NCI-H774 (cell line): ENCODE measurements at regions not wholly inside any gene's neighbourhood (a gene's known extent, or its start where the extent isn't known, plus 50 kb on each side); places are given as distances from the start of the nearest gene placed in this dataset.
"Not testable (repeated sequence)": the region's sequence is repeated elsewhere in the genome, so short reads cannot be mapped to it uniquely, and the experiment has no call there.

Source experiments
- DNase-seq: peaks from one replicate; lab custom pipeline; 2025; lab: John Stamatoyannopoulos, UW

- DNase-seq, result no peak
Observed at GRCh38 chr13:65697843-65698242, 1532.3 kb downstream of the PCDH9 start.

DNA sequence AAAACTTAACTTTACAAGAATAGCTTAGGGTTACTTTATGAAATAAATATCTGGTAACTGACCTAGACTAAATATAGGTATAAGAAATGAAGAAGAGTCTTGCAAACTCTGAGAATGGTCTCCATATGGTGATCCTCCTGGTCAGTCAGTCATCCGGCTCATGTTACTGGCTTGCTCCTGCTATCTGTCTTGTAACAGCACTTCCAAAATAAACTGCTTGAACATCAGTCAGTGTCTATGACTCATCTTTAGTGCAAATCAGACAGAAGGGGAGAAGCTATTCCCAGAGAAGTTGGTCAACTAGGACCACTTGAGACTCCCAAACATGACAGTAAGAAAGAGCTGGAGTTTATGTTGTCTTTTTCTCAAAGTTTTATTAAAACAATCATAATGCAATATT, 1550.9 kb downstream of the PCDH9 start:
- no peak for DNase-seq

DNA sequence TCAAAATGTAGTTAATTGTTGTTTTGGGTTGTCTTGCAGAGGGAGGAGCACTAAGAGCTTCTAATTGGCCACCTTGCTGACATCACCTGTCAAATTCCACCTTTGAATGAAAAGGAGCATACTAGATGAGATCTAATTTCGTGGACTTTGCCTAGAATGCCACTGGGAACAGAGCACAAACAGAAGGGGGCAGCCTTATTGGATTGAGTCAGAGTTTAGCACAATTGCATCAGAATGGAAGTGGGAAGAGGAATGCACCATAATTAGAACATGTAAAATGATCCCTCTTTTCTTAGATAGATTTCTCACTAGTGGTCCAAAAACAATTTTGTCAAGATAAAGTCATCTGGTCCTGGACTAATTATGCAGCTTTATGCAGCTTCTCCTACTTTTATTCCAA, 1552.2 kb downstream of the PCDH9 start:
- DNase-seq, result no peak

DNA sequence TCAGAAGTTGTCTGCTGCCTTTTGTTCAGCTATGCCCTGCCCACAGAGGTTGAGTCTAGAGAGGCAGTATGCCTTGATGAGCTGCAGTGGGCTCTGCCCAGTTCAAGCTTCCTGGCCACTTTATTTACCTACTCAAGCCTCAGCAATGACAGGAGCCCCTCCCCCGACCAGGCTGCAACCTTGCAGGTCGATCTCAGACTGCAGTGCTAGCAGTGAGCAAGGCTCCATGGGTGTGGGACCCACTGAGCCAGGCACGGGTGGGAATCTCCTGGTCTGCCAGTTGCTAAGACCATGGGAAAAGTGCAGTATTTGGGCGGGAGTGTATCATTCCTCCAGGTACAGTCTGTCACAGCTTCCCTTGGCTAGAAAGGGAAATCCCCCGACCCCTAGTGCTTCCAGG, 1554.8 kb downstream of the PCDH9 start:
- not testable (repeated sequence) for DNase-seq

- no peak for DNase-seq
Observed at GRCh38 chr13:65670014-65670625, 1560.0 kb downstream of the PCDH9 start.

DNA sequence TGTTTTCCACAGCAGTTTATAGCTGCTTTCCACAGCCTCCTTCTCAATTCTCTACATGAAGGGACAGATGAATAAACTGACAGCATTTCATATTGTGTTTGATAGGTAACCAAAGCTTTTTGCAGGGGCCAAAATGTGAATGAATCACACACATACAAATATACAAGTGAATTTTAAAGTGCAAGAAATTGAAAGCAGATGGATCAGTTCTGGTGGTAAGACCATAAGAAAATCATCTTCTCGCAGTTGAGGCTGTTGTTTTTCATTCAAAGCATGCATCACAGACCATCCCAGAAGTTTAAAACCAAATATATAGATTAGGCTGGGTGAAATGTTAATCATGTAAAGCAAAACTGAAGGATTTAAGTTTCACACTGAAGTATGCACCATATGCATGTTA, 1569.4 kb downstream of the PCDH9 start:
- no peak for DNase-seq

- no peak for DNase-seq
Observed at GRCh38 chr13:65656740-65657329, 1573.3 kb downstream of the PCDH9 start.

- DNase-seq, result no peak
Observed at GRCh38 chr13:65653613-65654012, 1576.5 kb downstream of the PCDH9 start.

DNA sequence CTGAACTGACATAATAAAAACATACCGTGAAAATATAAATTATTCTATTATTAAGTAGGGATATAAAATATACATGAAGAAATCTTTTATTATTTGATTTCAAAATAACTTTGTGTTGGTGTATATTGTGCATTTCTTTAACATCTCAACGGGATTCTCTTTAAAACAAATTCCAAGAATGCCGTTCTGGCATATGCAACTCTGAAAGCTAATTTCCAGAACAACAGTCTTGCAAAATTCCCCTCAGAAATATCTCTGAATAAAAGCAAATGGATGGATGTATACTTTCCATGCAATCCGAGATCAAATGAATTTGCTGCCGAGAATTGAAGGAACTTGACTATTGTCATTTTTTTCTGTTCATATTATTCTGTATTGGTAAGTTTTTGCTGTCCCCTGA, 1579.8 kb downstream of the PCDH9 start:
- no peak for DNase-seq

DNA sequence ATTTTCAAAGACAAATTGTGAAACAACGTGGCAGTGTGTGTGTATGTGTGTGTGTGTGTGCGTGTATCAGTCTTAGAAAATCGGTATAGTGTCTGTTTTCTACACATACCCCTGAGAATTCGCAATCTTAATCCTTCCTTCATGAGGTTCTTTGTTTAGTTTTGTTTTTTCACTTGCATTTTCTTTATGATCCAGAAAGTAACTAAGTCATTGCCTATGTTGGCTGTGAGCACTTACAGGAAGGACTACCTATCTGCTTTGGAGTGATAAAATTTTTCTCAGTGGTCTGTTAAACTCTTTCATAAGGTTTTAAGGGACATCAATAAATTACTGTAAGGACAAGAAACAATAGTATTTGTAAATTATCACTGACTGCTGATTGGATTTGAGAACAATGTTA, 1587.1 kb downstream of the PCDH9 start:
- DNase-seq, result no peak

GRCh38 chr13:65642301-65642700, 1587.8 kb downstream of the PCDH9 start:
- DNase-seq, result no peak

- no peak for DNase-seq
Observed at GRCh38 chr13:65638572-65639168, 1591.5 kb downstream of the PCDH9 start.

DNA sequence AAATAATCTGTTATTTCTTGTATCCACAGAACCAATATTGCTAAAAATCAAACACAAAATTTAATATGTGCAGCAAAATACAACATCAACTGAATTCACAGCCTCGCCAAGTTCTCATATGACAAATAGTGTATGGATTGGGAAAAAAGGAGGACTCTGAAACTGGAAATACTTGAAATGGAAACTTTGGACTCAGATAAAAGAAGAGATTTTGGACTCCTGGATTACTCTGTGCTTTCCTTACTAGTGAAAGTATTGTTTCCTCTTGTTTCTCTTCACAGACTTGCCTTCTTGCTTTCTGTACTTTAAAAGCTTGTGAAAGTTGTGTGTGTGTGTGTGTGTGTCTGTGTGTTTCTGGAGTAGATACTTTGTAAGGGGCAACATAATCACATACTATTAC, 1596.3 kb downstream of the PCDH9 start:
- no peak for DNase-seq

DNA sequence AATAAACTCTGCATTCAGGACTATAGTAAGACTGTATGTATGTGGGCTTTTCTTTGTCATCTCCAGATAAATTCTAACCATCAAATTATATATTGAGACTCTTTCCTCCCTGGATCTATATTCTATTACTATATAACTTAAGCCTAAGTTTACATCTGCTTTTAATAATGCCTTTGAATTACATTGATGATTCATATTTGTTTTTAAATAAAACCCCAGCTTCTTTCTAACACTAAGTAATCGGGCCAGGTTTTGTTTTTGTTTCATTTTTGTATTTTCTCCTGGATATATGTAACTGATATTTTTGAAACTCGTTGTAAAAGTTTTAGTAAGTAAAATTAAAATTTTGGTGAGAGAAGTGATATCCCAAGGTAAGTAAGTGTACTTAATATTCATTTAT, 1599.1 kb downstream of the PCDH9 start:
- no peak for DNase-seq

DNA sequence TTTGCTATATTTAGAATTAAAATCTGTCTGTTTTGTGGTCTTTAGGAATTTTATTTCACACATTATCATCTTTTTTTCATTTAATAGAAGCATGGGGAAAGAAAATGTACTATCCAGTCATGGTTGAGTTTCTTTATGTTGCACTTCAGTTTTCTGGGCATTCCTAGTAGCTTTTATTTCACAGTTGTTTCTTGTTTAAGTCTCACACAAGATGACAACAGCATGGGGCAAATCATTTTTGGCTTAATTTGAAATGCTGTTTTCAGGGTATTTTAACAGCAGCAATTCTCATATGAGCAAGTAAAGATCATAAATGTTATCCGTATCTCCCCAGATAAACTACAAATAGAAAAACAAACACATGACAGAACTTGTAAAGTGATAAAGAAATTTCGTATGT, 1600.2 kb downstream of the PCDH9 start:
- DNase-seq, result no peak

DNA sequence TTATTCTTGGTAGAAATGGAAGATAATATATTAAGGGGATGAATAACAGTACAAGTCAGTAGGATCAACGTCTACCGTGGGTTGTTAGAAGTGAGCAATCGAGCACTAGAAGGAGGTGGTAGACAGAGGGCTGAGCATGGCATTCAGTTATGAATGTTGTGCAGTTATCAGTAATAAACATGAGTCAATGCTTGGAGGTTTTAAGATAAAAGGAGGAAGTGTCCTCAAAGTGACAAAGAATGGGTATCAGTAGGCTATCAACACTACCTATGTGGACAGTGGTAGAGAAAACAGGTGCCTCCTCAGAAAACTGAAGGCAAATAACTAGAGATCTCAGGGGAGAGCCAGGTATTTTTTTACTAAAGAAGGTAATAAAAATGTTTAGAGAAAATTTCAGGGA, 1607.0 kb downstream of the PCDH9 start:
- no peak for DNase-seq

DNA sequence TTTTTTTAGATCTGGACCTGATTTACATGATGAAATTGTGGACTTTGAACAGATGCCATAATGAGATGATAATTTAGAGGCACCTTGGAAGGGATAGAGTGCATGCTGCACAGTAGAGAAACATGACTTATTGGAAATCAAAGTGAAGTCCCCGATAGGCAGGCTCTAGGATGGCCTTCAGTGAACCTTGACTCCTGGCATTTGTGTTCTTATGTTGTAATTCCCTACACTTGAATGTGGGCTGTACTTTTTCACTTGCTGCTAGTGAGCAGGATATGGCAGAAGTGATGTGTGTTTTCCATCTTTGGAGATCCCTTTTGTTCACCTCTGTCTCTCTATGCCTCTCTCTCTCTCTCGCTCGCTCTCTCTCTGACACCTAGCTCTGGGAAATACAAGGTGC, 1614.6 kb downstream of the PCDH9 start:
- no peak for DNase-seq

GRCh38 chr13:65613004-65613403, 1617.1 kb downstream of the PCDH9 start:
- no peak for DNase-seq

GRCh38 chr13:65609350-65609749, 1620.8 kb downstream of the PCDH9 start:
- DNase-seq, result no peak

- no peak for DNase-seq
Observed at GRCh38 chr13:65606622-65607021, 1623.5 kb downstream of the PCDH9 start.

- no peak for DNase-seq
Observed at GRCh38 chr13:65605396-65605795, 1624.7 kb downstream of the PCDH9 start.

DNA sequence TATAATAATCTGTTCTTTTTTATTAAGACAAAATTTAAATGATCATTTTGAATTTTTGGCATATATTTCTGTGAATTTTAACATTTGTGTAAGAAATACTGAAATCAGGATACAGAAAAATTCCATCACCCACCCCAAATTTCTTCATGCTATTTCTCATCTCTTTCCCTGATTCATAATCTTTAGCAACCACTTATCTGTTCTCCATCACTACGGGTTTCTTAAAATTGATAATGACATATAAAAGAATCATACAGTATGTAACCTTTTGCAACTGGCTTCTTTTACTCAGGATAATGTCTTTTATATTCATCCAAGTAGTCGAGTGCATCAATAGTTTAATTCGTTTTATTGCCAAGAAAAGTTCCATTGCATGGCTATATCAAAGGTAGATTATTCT, 1627.0 kb downstream of the PCDH9 start:
- DNase-seq, result no peak

DNA sequence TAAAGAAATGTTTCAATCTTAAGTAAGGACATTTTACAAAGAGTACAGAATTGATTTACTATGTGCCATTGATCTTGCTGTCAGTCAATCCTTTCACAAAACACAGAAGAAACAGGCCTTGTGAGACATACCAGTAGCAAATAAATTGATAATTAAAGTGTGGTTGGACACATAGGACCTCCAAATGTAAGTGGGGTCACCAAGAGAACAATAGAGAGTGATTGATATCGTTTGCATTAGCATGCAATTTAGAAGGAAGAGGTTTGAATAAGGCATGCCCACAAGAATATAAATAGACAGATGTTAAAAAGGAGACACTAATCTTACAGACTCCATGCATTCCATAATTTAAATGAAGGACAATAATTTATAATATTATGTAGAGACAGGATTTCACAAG, 1628.3 kb downstream of the PCDH9 start:
- DNase-seq, result no peak

GRCh38 chr13:65600702-65601101, 1629.4 kb downstream of the PCDH9 start:
- no peak for DNase-seq
